DMS53 treated with DMSO at 0.1 percent for 48 hours (cell line): ENCODE measurements at regions not wholly inside any gene's neighbourhood (a gene's known extent, or its start where the extent isn't known, plus 50 kb on each side); places are given as distances from the start of the nearest gene placed in this dataset.
"Not testable (repeated sequence)": the region's sequence is repeated elsewhere in the genome, so short reads cannot be mapped to it uniquely, and the experiment has no call there.

Source experiments
- DNase-seq: peaks from one replicate; lab custom pipeline; 2025; ENCODE audit not compliant: unreplicated experiment; lab: John Stamatoyannopoulos, UW

GRCh38 chr6:92329208-92329847, 1090.0 kb downstream of the EPHA7 start:
- DNase-seq, result no peak

GRCh38 chr6:92315312-92315711, 1104.0 kb downstream of the EPHA7 start:
- DNase-seq, result no peak

- no peak for DNase-seq
Observed at GRCh38 chr6:92297101-92297500, 1122.3 kb downstream of the EPHA7 start.

- no peak for DNase-seq
Observed at GRCh38 chr6:92292067-92292466, 1127.3 kb downstream of the EPHA7 start.

- DNase-seq, result no peak
Observed at GRCh38 chr6:92289831-92290230, 1129.5 kb downstream of the EPHA7 start.

GRCh38 chr6:92281571-92282076, 1137.7 kb downstream of the EPHA7 start:
- no peak for DNase-seq

- no peak for DNase-seq
Observed at GRCh38 chr6:92275150-92275549, 1144.2 kb downstream of the EPHA7 start.

GRCh38 chr6:92274588-92274987, 1144.8 kb downstream of the EPHA7 start:
- DNase-seq, result no peak

GRCh38 chr6:92273694-92274093, 1145.7 kb downstream of the EPHA7 start:
- DNase-seq, result no peak

- DNase-seq, result no peak
Observed at GRCh38 chr6:92271091-92271490, 1148.3 kb downstream of the EPHA7 start.

GRCh38 chr6:92270365-92270764, 1149.0 kb downstream of the EPHA7 start:
- DNase-seq, result no peak

GRCh38 chr6:92267335-92267734, 1152.0 kb downstream of the EPHA7 start:
- DNase-seq, result no peak

- DNase-seq, result no peak
Observed at GRCh38 chr6:92263864-92264263, 1155.5 kb downstream of the EPHA7 start.

GRCh38 chr6:92259171-92259570, 1160.2 kb downstream of the EPHA7 start:
- no peak for DNase-seq

- DNase-seq, result no peak
Observed at GRCh38 chr6:92243315-92243714, 1176.0 kb downstream of the EPHA7 start.

- DNase-seq, result peak; percentile 29
Observed at GRCh38 chr6:92231171-92231701, 1188.1 kb downstream of the EPHA7 start.

GRCh38 chr6:92219987-92220386, 1199.4 kb downstream of the EPHA7 start:
- not testable (repeated sequence) for DNase-seq

GRCh38 chr6:92216717-92217116, 1202.6 kb downstream of the EPHA7 start:
- DNase-seq, result no peak

GRCh38 chr6:92201618-92202017, 1217.7 kb downstream of the EPHA7 start:
- DNase-seq, result no peak

GRCh38 chr6:92196325-92196724, 1223.0 kb downstream of the EPHA7 start:
- no peak for DNase-seq

GRCh38 chr6:92195796-92196195, 1223.6 kb downstream of the EPHA7 start:
- no peak for DNase-seq

GRCh38 chr6:92188016-92188415, 1231.3 kb downstream of the EPHA7 start:
- no peak for DNase-seq

- no peak for DNase-seq
Observed at GRCh38 chr6:92184933-92185332, 1234.4 kb downstream of the EPHA7 start.
